ENCODE measurements at regions not wholly inside any gene's neighbourhood (a gene's known extent, or its start where the extent isn't known, plus 50 kb on each side); places are given as distances from the start of the nearest gene placed in this dataset.

GRCh38 chr2:104177179-104177578, 676.7 kb upstream of the POU3F3 start:
- no peak for TF ChIP-seq CTCF (IDR thresholded peaks at IDR 0.05; ENCODE audit: borderline replicate concordance, extremely low read depth, low read length, poor library complexity, severe bottlenecking)
- no peak for TF ChIP-seq EZH2 (IDR thresholded peaks at IDR 0.05; ENCODE audit: borderline replicate concordance, low read depth, low read length, severe bottlenecking)
